GM18867 (cell line): ENCODE measurements at regions not wholly inside any gene's neighbourhood (a gene's known extent, or its start where the extent isn't known, plus 50 kb on each side); places are given as distances from the start of the nearest gene placed in this dataset.

ENCODE experiments used
- ATAC-seq: cut with Tn5 transposase; IDR thresholded peaks from one replicate; pipeline ENCODE4 v1.9.1; 2021; ENCODE audit warnings: mild to moderate bottlenecking, moderate library complexity; ENCODE audit not compliant: unreplicated experiment

DNA sequence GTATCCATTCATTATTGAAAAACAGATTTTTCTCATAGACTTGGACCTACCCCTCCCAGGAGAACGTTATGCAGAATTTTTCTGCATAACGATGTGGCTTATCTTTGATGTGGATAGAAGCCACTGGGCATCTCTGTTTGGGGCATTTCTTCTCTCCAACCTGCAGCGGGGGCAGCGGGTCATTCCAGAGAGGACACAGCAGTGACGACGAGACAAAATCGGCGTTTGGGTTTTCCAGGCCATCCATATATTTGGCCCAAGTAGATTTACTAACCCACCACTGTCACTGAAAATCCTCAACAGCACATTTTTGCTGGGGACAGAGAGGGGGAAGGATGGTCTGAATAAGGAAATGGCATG, 299.3 kb upstream of the PITRM1 start:
- ATAC-seq: no peak

DNA sequence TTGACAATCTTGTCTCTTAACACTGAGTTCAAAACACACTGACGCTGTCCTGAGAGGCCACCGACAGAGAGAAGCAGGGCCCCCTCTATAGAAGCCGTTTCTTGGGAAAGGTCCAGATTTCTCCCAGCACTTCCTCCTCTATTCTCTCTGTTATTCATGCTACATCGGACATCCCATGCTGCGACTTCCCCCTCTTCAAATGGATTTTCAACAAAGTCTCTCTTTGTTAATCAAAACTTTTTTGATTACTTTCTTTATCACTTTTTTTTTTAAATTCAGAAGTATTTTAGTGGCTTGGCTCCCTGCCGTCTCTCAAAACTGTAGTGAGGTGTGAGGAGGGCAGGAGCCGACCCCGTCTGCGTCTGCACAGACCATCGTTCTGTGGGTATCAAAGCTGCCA, 298.9 kb upstream of the PITRM1 start:
- ATAC-seq: no peak

DNA sequence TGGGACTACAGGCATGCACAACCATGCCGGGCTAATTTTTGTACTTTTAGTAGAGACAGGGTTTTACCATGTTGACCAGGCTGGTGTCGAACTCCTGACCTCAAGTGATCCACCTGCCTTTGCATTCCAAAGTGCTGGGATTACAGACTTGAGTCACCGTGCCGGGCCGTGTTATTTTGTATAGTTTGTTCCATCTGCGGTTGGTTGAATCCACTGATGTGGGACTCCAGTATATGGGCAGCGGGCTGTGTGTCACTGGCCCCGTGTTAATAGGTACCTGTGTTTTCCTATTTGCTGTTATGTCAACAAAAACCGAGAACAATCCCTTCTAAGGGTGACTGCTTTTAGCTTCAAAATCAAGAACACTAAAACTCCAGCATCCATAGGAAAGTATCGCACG, 297.6 kb upstream of the PITRM1 start:
- no peak for ATAC-seq

DNA sequence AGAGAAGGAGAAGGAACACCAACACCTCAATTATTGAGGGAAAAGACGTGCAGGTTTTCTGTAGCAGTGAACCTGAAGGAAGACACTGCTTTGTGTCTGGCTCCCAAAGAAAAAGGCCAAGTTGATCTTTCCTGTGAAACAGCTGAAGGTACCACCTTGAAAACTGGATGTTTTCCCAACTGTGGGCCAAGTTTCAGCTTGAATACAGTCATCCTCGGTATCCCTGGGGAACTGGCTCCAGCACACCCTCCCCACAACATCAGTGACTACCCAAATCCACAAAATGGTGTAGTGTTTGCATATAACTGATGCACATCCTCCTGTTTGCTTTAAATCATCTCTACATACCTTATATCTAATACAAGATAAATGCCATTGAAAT, 297.0 kb upstream of the PITRM1 start:
- ATAC-seq: no peak

DNA sequence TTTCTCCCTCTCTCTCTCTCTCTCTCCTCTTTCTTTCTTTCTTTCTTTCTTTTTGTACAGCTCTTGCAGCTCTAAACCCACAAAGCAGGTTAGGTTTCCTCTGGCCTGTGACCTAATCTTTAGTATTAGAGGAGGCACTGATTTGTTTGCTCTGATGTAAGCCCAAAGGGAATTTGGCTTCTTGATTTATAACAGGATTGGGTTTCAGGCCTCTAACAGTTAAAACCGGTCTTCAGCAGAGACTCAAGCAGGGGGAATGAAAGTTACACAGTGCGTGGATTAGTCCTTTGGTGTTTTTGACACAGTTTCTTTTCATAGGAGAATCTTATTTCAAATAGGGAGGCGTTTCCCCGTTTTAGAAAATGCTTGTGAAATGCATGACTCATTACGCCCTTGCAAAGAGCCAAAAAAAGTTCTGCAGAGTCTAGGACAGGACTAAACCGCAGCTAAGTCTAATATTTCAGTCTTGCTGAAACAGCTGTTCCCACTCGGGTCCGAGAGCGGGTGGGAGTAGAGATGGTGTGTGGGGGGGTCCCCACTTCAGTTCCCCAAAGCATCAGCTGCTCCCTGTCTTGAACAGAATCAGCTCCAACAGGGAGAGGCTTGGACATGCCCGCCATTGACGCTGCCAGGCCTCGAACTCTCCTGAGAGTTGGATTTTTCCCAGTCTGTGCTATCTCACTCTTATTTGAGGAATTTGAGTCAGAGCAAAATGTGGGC, 296.5 kb upstream of the PITRM1 start:
- ATAC-seq: no peak

DNA sequence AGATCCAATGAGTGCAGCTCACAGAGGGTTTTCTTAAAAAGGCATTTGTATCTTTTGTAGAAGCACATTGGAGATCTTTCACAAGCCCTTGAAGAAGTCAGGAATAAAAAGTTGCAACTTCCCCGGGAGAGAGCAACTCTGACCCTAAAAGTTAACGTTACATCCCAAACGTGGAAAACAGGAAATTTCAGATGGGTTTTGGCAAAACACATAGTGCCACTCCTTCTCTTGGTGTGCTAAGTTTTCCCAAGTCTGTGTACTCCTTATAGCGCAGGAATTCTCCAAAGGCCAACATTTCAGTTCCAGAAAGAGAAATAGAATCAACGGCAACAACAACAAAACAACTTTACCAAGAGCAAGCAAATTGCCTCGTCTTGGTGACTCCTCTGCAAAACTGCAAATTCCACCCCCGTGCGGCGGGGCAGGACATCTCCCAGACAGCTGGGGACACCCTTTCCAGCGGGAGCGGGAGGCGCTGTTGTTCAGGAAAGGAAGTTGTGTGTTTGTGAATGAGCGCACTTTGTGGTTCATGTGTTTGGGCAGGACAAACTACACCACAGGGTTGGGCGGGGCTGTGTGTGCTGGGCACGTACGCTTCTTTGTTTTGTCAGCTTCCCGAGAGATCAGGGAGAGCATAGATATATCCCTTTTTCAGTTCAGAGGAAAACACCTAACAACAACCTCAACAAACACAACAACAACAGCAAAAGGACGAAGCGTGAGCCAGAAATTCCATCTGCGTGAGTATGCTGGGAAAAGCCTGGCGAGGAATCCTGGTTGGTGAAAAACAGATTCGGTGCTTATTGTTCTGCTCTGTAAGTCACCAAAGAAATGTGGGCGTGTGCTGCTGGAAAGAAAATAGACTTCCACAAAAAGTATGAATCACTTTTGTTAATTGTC, 294.7 kb upstream of the PITRM1 start:
- ATAC-seq: no peak

DNA sequence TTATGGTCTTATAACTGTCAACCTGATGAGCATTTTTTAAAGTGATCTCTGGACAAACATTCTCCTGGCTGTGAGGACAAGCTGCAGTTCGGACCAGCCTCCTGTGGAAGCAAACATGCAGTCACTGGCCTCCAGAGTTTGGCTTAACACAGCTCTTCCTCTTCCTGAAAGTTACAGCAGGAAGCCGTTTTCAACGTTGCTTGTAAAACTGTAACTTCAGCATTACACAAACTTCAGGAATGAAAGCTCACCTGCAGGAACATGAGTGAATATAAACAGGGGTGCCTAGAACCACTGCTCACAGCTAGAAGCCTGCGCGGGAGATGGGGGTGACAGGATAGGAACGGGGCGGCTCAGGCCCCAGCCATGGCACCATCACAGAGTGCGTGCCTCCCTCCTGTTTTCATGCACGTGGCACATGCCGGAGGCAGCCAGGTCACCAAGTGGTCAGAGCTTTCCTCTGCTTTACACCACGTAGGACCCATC, 292.9 kb upstream of the PITRM1 start:
- no peak for ATAC-seq

DNA sequence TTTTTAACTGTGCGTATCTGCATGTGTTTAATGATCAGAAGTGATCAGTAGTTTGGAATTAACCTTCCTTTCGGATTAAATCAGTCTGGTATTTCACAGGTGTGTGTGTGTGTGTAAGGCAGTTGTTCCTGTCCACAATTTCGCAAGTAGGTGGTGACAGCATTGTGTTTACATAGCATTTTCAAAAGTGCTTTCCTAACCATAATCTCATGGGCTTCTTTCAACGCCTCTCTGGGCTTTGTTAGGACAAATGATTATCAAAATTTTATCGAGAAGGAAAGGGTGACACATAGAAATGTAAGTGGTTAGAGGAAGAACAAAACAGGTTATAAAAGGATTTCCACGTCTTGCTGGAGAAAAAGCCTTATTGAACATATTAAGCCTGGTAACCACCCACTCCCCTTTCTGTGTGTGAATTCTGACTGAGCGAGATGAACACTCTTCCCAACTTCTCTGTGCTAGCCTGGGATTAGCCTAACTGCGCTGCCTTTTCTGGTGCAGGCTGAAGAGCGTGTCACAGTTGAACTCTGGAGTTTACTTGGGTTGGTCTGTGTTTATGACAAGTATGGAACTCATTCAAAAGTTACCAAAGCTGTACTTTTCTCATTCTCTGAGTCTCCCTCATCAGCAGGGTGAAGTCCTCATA, 292.3 kb upstream of the PITRM1 start:
- ATAC-seq: no peak

DNA sequence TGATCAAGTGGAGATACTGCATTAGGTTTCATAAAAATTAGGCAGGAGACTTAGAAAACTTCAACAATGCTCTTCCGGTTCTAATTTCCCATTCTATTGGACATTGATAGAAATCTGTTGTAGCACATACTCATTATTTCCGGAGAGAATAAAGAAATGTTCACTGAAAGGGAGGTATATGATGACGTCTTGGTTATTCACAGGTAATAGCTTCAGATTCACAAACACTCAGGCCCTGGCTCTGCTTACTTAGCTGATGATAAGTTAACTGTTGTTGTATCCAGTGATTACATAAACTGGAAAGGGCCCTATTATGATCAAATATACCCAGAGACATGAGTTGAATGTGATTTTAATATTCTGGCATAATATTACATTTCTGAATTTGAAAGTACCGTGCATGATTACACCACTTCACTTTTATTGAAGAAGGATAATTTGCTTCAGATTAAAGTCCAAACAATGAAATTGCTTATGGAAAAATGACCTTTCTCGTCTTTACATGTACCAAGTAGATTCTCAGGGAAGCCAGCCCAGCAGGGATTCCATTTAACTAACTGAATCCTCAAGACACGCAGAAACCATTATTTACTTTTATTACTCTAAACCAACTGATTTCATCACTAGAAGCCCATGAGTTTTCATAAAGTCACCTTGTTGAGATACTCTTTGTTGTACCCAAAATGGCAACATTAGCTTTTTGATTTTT, 288.0 kb upstream of the PITRM1 start:
- no peak for ATAC-seq

DNA sequence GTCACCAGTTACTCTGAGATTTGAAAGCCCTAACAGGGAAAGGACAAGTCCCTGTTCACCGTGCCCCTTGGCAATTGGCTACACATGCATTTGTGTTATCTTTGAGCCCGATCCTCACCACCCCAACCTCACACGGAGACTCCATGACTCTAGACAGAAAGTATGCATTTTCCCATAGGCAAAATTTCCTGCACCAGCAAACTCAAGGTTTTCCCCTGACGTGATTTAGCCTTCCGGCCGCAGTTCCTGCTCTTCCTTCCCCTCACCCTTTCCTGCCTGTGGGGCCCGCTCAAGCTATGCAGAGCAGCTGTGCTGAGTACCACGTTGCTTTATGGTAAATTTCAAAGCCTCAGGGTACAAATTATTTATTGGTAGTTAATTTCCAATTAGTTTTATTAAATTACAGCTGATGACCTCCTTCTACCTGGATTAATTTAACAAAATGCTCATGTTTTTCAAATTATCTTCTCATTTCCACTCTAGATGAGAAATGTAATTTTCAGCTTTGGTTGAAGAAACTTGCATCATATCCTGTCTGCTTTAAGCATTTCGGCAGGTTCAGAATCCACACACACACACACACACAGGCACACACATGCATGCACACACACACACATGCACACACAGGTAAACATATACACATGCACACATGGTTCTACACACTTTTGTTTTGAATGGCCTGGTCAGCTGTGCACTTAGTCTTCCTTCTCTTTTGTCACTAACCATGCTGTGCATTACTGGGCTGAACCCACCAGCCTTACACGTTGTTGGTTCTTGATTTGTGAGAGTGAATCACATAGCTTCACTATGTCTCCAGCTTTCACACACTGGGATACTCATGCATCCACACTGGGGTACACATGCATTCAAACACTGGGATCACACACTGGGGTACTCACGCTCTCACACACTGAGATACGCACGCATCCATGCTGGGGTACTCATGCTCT, 283.1 kb upstream of the PITRM1 start:
- ATAC-seq: no peak

DNA sequence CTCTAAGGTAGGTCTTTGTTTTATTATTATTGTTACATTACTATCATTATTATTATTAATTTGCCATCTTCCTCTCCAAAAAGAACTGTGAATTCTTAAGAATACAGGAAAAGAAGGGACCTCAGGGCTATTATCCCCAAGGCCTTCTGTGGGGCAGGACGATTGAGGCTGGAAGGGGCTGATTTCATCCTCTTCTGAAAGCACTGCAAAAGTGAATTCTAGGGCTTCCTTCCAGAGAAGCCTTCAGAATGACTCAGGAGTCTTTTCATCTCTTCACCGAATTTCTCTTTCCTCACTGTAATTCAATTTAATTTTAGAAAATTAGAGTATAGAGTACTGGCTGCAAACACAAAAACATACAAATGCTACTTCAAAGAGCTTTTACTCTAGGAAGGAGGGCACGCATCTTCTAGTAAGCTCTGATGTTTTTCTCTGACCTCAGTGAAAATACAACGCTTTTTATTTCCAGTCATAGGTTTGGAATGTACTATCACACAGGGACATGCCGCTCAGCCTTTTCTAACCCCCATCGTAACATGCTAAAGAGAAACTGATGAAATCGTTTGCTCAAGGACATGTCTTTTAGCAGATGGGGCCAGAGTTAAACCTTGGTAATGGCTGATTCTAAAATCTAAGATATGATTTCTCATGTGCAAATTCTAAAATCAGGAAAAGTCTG, 280.2 kb upstream of the PITRM1 start:
- ATAC-seq: no peak

DNA sequence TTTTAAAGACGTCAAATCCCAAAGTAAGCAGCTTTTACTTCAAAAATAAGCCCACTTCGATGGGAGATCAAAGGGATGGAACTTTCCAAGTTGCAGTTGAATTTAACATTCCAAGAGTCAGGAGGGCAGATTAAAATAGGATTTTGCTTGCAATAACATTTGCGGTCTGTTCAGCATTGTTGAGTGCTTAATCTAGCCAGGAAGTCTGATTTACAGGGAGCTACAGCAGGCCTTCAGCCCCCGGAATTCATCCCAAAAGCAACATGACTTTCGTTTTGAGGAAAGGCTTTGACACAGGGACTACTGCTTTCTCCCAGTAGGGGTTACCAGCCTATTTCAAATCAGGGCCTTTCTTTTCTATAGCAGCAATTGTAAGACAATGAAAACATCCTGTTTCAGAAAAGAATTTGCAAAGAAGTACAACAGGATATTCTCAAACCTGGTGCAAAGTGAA, 279.6 kb upstream of the PITRM1 start:
- no peak for ATAC-seq

DNA sequence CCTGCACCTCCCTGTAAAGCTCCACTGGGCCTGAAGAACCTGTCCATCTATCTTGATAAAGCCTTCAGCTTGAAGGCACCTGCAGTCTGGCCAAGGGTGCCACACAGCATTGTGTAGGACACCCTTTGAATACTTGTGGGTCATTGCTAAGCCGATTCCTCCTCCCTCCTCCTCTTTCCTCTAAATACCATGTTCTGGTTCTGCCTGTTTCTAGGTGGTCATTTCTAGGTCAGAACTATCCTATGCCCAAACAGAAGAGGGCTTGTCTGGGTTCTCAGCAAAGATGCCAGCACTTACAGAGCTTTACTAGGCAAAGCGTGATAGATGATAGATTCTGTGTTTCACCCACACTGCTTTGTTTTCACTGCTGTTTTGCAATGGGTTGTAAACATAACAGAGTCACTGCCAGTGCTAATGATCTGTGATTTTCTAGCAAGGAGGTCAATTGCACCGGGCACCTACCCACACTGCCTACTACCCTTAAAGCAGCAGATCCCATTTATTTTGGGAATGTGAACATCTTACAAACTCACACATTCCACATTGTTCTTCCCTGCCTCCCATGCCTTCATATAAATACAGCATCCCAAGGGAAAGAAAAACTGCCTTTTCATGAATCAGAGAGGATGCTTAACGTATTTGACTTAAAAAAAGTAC, 279.1 kb upstream of the PITRM1 start:
- ATAC-seq: no peak

DNA sequence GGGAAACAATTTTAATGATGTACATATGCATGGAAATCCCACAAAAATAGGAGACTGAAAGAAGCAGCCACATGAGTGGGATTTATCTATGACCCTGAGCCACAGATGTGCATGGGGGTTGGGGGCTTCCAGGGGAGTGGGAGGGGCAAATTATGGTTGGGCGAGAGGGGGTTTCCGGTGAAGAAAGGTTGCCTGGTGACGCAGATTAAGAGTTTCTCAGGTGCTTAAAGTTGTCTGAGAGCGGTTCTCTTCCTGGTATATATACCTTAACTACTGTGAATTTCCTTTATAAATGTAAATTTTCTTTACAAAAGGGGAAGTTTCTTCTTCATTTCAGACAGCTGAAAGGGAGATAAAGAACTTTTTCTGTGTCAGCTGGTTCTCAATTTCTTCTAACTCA, 273.6 kb upstream of the PITRM1 start:
- no peak for ATAC-seq

DNA sequence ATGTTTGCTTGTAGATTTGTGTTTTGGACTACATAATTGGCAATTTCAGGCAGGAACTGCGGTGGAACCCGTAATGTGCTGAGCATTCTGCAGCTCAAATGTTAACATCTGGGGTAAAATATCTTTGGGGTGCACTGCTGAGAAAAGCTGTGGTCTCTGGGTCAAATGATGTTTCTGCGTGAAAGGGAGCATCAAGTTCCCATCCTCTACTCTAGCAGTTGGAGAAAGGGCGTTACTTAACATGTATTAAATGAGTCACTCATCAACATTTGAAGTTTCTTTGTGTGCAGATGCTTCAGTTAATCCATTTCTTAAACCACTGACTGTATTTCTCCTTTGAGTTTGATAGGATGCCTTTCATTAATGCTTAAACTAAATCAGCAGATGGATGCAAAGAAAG, 273.1 kb upstream of the PITRM1 start:
- no peak for ATAC-seq

DNA sequence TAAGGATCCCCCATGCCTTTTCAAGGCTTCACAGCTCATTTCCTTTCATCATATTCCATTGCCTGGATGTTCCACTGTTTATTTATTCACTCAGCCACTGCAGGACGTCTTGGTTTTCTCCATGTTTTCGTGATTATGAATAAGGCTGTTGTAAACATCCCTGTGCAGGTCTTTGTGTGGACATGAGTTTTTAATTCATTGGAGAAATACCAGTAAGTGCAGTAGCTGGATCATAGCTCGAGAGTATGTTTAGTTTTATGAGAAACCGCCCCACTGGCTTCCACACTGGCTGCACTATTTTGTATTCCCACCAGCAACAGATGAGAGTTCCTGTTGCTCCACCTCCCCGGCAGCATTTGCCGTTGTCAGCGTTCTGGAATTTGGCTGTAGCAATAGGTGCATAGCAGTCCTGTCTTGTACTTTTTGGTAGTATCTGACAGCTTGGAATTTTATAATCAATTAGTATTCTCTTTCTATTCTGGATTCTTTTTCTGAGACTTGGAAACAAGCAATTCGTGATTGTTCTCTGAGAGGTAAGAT, 269.9 kb upstream of the PITRM1 start:
- no peak for ATAC-seq

DNA sequence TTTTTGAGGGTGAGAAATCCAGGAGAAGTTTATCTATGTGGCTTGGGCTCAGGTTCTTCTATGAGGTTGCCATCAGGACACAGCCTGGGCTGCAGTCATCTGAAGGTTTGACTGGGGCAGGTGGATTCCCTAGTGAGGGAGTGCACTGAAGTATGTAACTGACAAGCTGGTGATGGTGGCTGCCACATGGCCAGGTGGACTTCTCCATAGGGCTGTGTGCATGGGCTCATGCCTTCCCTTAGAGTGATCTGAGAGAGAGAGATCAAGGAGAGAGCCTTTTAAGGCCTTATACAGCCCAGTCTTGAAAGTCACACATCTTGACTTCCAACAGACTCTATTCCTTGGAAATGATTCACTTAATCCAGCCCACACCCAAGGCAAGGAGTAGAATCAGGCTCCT, 266.6 kb upstream of the PITRM1 start:
- no peak for ATAC-seq

DNA sequence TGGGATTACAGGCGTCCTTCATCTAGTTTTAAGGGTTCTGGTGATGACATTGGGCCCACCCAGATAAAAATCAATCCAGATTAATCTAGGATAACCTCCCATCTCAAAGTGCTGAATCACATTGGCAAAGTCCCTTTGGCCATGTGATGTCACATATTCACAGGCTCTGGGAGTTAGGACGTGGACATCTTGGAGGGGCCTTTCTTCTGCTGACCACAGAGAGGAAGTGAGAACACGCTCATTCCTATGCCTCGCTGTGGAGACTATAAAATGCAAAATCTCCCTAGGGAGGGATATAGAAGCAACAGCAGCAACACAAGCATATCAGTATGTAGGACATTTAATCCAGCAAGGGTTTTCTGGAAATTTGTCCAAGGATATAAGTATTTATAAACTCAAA, 266.0 kb upstream of the PITRM1 start:
- ATAC-seq: no peak

DNA sequence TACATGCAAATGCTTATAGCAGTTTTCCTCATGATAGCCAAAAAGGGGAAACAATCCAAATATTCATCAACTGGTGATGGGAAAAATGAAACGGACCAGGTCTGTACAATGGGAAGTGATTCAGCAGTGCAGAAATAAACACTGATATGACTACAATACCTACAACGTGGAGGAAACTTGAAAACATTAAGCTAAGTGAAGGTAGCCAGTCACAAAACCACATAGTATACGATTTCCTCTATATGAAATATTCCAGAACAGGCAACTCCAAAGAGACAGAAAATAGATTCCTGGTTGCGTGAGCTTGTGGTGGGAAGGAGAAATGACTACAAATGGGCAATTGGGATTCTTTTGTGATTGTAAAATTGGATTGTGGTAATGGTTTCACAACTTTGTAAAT, 263.1 kb upstream of the PITRM1 start:
- no peak for ATAC-seq
